Chondrocyte (in vitro differentiated cells): ENCODE measurements at regions not wholly inside any gene's neighbourhood (a gene's known extent, or its start where the extent isn't known, plus 50 kb on each side); places are given as distances from the start of the nearest gene placed in this dataset.

Source experiments
- DNase-seq: peaks from one replicate; pipeline ENCODE4 v3.0.0; 2021; ENCODE audit warnings: mixed read lengths, low spot score
- H3K27ac Mint-ChIP-seq: one replicate; pipeline ENCODE4 v1.8.0; 2021; ENCODE audit warnings: mild to moderate bottlenecking, moderate library complexity, mixed read lengths; ENCODE audit not compliant: unreplicated experiment
- H3K27me3 Mint-ChIP-seq: 2 replicates; pipeline ENCODE4 v1.8.0; 2021; ENCODE audit warnings: low read depth, mixed read lengths
- H3K36me3 Mint-ChIP-seq: 2 replicates; pipeline ENCODE4 v1.8.0; 2021; ENCODE audit warnings: low read depth, mixed read lengths
- H3K4me1 Mint-ChIP-seq: 2 replicates; pipeline ENCODE4 v1.8.0; 2021; ENCODE audit warnings: low read depth, mild to moderate bottlenecking, mixed read lengths
- H3K4me3 Mint-ChIP-seq: one replicate; pipeline ENCODE4 v1.8.0; 2021; ENCODE audit warnings: mild to moderate bottlenecking, moderate library complexity, mixed read lengths; ENCODE audit not compliant: unreplicated experiment
- H3K9me3 Mint-ChIP-seq: 2 replicates; pipeline ENCODE4 v1.8.0; 2021; ENCODE audit warnings: low read depth, mixed read lengths
- CTCF ChIP-seq: fragments of 200-600 bp; sonication (generic); IDR thresholded peaks from 2 replicates; pipeline ENCODE4 v1.5.0; 2021; ENCODE audit warnings: antibody characterized with exemption, mild to moderate bottlenecking, moderate library complexity

GRCh38 chr10:131571865-131572264, 260.3 kb upstream of the TCERG1L start:
- no peaks in the 10 kb centered on the region for H3K27me3 Mint-ChIP-seq
- H3K4me3 Mint-ChIP-seq = no peak overlapping the region
- no peak for DNase-seq
- TF ChIP-seq CTCF = no peak
- H3K9me3 Mint-ChIP-seq = peaks cover 10% of the 10 kb centered on the region
- no peaks in the 10 kb centered on the region for H3K4me1 Mint-ChIP-seq
- no peaks in the 10 kb centered on the region for H3K36me3 Mint-ChIP-seq
- H3K27ac Mint-ChIP-seq = no peak overlapping the region

GRCh38 chr10:131573256-131573655, 261.7 kb upstream of the TCERG1L start:
- no peaks in the 10 kb centered on the region for H3K27me3 Mint-ChIP-seq
- no peak overlapping the region for H3K4me3 Mint-ChIP-seq
- TF ChIP-seq CTCF = no peak
- H3K27ac Mint-ChIP-seq = no peak overlapping the region
- H3K36me3 Mint-ChIP-seq = no peaks in the 10 kb centered on the region
- DNase-seq = no peak
- no peaks in the 10 kb centered on the region for H3K4me1 Mint-ChIP-seq
- peaks cover 15% of the 10 kb centered on the region for H3K9me3 Mint-ChIP-seq

GRCh38 chr10:131573707-131574106, 262.2 kb upstream of the TCERG1L start:
- H3K36me3 Mint-ChIP-seq = no peaks in the 10 kb centered on the region
- no peak overlapping the region for H3K27ac Mint-ChIP-seq
- no peaks in the 10 kb centered on the region for H3K4me1 Mint-ChIP-seq
- DNase-seq = no peak
- H3K27me3 Mint-ChIP-seq = no peaks in the 10 kb centered on the region
- H3K9me3 Mint-ChIP-seq = peaks cover 17% of the 10 kb centered on the region
- H3K4me3 Mint-ChIP-seq = no peak overlapping the region
- TF ChIP-seq CTCF = no peak

GRCh38 chr10:131574363-131574706, 262.8 kb upstream of the TCERG1L start:
- H3K4me3 Mint-ChIP-seq = no peak overlapping the region
- no peaks in the 10 kb centered on the region for H3K27me3 Mint-ChIP-seq
- H3K27ac Mint-ChIP-seq = no peak overlapping the region
- H3K4me1 Mint-ChIP-seq = no peaks in the 10 kb centered on the region
- DNase-seq = no peak
- H3K9me3 Mint-ChIP-seq = peaks cover 20% of the 10 kb centered on the region
- no peak for TF ChIP-seq CTCF
- no peaks in the 10 kb centered on the region for H3K36me3 Mint-ChIP-seq

GRCh38 chr10:131574707-131575430, 263.3 kb upstream of the TCERG1L start:
- TF ChIP-seq CTCF = no peak
- H3K4me1 Mint-ChIP-seq = no peaks in the 10 kb centered on the region
- no peak overlapping the region for H3K4me3 Mint-ChIP-seq
- DNase-seq = no peak
- peaks cover 20% of the 10 kb centered on the region for H3K9me3 Mint-ChIP-seq
- H3K27me3 Mint-ChIP-seq = no peaks in the 10 kb centered on the region
- H3K27ac Mint-ChIP-seq = no peak overlapping the region
- H3K36me3 Mint-ChIP-seq = no peaks in the 10 kb centered on the region
